NT2/D1 (cell line): ENCODE measurements at regions not wholly inside any gene's neighbourhood (a gene's known extent, or its start where the extent isn't known, plus 50 kb on each side); places are given as distances from the start of the nearest gene placed in this dataset.
"Not testable (repeated sequence)": the region's sequence is repeated elsewhere in the genome, so short reads cannot be mapped to it uniquely, and the experiment has no call there.

Experiments
- DNase-seq: peaks from one replicate; pipeline ENCODE4 v3.0.0-alpha.2; 2011; ENCODE audit warnings: low read depth, low spot score
- H3K27me3 ChIP-seq: 2 replicates; pipeline ENCODE4 v1.6.0; 2011; ENCODE audit warnings: mild to moderate bottlenecking; ENCODE audit not compliant: insufficient read length, insufficient read depth
- H3K36me3 ChIP-seq: 2 replicates; pipeline ENCODE4 v1.6.1; 2011; ENCODE audit warnings: mild to moderate bottlenecking, low read length, mixed read lengths; ENCODE audit not compliant: insufficient read depth, insufficient read length
- H3K4me1 ChIP-seq: 2 replicates; pipeline ENCODE4 v1.5.1; 2011; ENCODE audit not compliant: insufficient read depth, insufficient read length
- H3K4me3 ChIP-seq: 2 replicates; pipeline ENCODE4 v1.5.1; 2011; ENCODE audit warnings: low read depth; ENCODE audit not compliant: insufficient read length
- H3K9ac ChIP-seq: 2 replicates; pipeline ENCODE4 v1.6.0; 2011; ENCODE audit warnings: low read depth; ENCODE audit not compliant: insufficient read length
- H3K9me3 ChIP-seq: 2 replicates; pipeline ENCODE4 v1.5.1; 2011; ENCODE audit warnings: mild to moderate bottlenecking, low read length; ENCODE audit not compliant: insufficient read depth
- SUZ12 ChIP-seq: IDR thresholded peaks from 2 replicates; pipeline ENCODE4 v1.6.1; 2011; ENCODE audit not compliant: insufficient read length, insufficient read depth; ENCODE audit errors: extremely low read depth
- YY1 ChIP-seq: IDR thresholded peaks from 2 replicates; pipeline ENCODE4 v1.6.1; 2011; ENCODE audit not compliant: insufficient read length, insufficient read depth
- ZNF274 ChIP-seq: IDR thresholded peaks from 2 replicates; pipeline ENCODE4 v1.6.1; 2011; ENCODE audit warnings: mild to moderate bottlenecking, low read depth, low read length

GRCh38 chr2:208669394-208669793 is 262.8 kb downstream of the PTH2R start:
- Histone ChIP-seq H3K4me1 (no peaks in the 10 kb centered on the region), H3K9me3 (no peaks in the 10 kb centered on the region), H3K36me3 (no peaks in the 10 kb centered on the region), H3K9ac (no peak overlapping the region), H3K27me3 (no peaks in the 10 kb centered on the region), H3K4me3 (no peak overlapping the region)
- TF ChIP-seq SUZ12, result no peak
- no peak for TF ChIP-seq ZNF274
- no peak for TF ChIP-seq YY1
- no peak for DNase-seq

GRCh38 chr2:208671284-208671683 is 264.7 kb downstream of the PTH2R start:
- Histone ChIP-seq H3K9me3 (no peaks in the 10 kb centered on the region), H3K4me1 (no peaks in the 10 kb centered on the region), H3K4me3 (no peak overlapping the region), H3K9ac (no peak overlapping the region), H3K27me3 (no peaks in the 10 kb centered on the region), H3K36me3 (no peaks in the 10 kb centered on the region)
- DNase-seq, result no peak
- TF ChIP-seq YY1 (no peak), SUZ12 (no peak), ZNF274 (no peak)

- H3K9me3 ChIP-seq, result no peaks in the 10 kb centered on the region
- H3K4me3 ChIP-seq, result no peak overlapping the region
- H3K36me3 ChIP-seq, result no peaks in the 10 kb centered on the region
- H3K27me3 ChIP-seq, result no peaks in the 10 kb centered on the region
- H3K9ac ChIP-seq, result no peak overlapping the region
- TF ChIP-seq YY1 (no peak), ZNF274 (no peak), SUZ12 (no peak)
- H3K4me1 ChIP-seq, result no peaks in the 10 kb centered on the region
- DNase-seq, result no peak
Measured at GRCh38 chr2:208671886-208672680, 265.5 kb downstream of the PTH2R start.

GRCh38 chr2:208673631-208674030 is 267.0 kb downstream of the PTH2R start:
- no peaks in the 10 kb centered on the region for H3K4me1 ChIP-seq
- no peaks in the 10 kb centered on the region for H3K9me3 ChIP-seq
- H3K27me3 ChIP-seq, result no peaks in the 10 kb centered on the region
- H3K36me3 ChIP-seq, result no peaks in the 10 kb centered on the region
- no peak for DNase-seq
- no peak for TF ChIP-seq SUZ12
- no peak for TF ChIP-seq YY1
- no peak for TF ChIP-seq ZNF274
- no peak overlapping the region for H3K9ac ChIP-seq
- H3K4me3 ChIP-seq, result no peak overlapping the region

- H3K36me3 ChIP-seq, result no peaks in the 10 kb centered on the region
- no peak overlapping the region for H3K9ac ChIP-seq
- no peak for DNase-seq
- no peak overlapping the region for H3K4me3 ChIP-seq
- H3K4me1 ChIP-seq, result no peaks in the 10 kb centered on the region
- no peaks in the 10 kb centered on the region for H3K9me3 ChIP-seq
- H3K27me3 ChIP-seq, result no peaks in the 10 kb centered on the region
- TF ChIP-seq YY1 (no peak), SUZ12 (no peak)
Measured at GRCh38 chr2:208674919-208675318, 268.3 kb downstream of the PTH2R start.

GRCh38 chr2:208685929-208686328 is 279.3 kb downstream of the PTH2R start:
- H3K9me3 ChIP-seq, result peaks cover 11% of the 10 kb centered on the region
- DNase-seq, H3K4me1 ChIP-seq, H3K36me3 ChIP-seq, H3K27me3 ChIP-seq, H3K4me3 ChIP-seq, H3K9ac ChIP-seq: not testable (repeated sequence)

GRCh38 chr2:208686665-208687064 is 280.1 kb downstream of the PTH2R start:
- Histone ChIP-seq H3K36me3 (no peaks in the 10 kb centered on the region), H3K4me3 (no peak overlapping the region), H3K27me3 (no peaks in the 10 kb centered on the region), H3K9me3 (peaks cover 11% of the 10 kb centered on the region), H3K9ac (no peak overlapping the region), H3K4me1 (no peaks in the 10 kb centered on the region)
- no peak for DNase-seq
- TF ChIP-seq ZNF274 (no peak), SUZ12 (no peak), YY1 (no peak)

GRCh38 chr2:208687720-208688119 is 281.1 kb downstream of the PTH2R start:
- not testable (repeated sequence) for H3K4me1 ChIP-seq, H3K27me3 ChIP-seq, DNase-seq, H3K4me3 ChIP-seq, H3K36me3 ChIP-seq, H3K9ac ChIP-seq
- peaks cover 11% of the 10 kb centered on the region for H3K9me3 ChIP-seq
